ENCODE measurements at regions not wholly inside any gene's neighbourhood (a gene's known extent, or its start where the extent isn't known, plus 50 kb on each side); places are given as distances from the start of the nearest gene placed in this dataset.

DNA sequence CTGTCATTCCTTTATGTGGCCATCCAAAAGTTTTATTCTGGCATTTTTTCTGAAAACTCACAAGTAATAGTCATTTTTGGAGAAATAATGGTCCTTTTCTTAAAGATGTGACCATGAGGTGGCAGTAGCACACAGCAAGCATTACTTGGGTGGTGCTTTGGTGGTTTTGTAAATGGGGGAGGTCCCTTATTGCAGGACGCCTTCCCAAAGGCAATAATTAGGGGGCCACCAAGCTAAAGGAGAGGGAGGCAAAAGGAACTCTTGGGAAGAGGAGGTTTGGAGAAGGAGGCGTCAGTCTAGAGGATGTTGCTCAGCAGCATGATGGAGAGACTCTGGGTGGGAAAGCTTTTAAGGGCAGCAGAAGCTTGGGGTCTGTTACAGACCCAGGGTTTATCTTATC lies 422.6 kb upstream of the MMS22L start:
- WGBS, 2 donors (ENCODE audit: low coverage in 1 of 2), result 23 to 78% methylated on average over 2 of the region's 2 CpGs
- no peak for ATAC-seq

DNA sequence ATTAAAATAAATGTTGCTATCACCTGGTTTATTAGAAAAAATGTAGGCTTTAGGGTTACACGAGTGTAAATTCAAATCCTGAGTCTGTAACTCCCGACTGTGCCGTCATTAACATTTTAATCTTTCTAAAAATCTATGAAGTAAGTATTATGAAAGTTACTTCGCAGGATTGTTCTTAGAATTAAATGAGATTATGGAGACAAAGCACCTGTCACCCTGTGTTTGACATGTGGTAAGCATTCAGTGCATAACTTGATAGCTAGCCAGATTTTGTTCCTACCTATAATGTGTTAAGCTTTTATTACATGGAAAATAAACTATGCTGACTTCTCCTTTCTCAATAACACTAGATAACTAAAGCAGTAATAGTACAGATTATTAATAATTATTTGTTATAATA lies 429.7 kb upstream of the MMS22L start:
- Histone ChIP-seq H3K4me1 (no peaks in the 10 kb centered on the region), H3K9me3 (no peaks in the 10 kb centered on the region), H3K27ac (no peak overlapping the region), H3K4me3 (no peak overlapping the region), H3K36me3 (no peaks in the 10 kb centered on the region), H3K27me3 (no peaks in the 10 kb centered on the region)
- TF ChIP-seq POLR2AphosphoS5 (IDR thresholded peaks at IDR 0.05) (no peak), POLR2A (IDR thresholded peaks at IDR 0.05) (no peak), EP300 (IDR thresholded peaks at IDR 0.05) (no peak)
- TF ChIP-seq, protein P1, sequence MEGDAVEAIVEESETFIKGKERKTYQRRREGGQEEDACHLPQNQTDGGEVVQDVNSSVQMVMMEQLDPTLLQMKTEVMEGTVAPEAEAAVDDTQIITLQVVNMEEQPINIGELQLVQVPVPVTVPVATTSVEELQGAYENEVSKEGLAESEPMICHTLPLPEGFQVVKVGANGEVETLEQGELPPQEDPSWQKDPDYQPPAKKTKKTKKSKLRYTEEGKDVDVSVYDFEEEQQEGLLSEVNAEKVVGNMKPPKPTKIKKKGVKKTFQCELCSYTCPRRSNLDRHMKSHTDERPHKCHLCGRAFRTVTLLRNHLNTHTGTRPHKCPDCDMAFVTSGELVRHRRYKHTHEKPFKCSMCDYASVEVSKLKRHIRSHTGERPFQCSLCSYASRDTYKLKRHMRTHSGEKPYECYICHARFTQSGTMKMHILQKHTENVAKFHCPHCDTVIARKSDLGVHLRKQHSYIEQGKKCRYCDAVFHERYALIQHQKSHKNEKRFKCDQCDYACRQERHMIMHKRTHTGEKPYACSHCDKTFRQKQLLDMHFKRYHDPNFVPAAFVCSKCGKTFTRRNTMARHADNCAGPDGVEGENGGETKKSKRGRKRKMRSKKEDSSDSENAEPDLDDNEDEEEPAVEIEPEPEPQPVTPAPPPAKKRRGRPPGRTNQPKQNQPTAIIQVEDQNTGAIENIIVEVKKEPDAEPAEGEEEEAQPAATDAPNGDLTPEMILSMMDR (IDR thresholded peaks at IDR 0.05), result no peak
- WGBS, 2 donors (ENCODE audit: low coverage in 1 of 2), result 64 to 69% methylated on average over 4 of the region's 4 CpGs
- no peak for ATAC-seq

More for the DNA sequence above, 422.6 kb upstream of the MMS22L start:
- no peaks in the 10 kb centered on the region for H3K4me1 ChIP-seq
- no peaks in the 10 kb centered on the region for H3K9me3 ChIP-seq
- TF ChIP-seq EP300 (IDR thresholded peaks at IDR 0.05), result no peak
- TF ChIP-seq, protein P1 (IDR thresholded peaks at IDR 0.05), result no peak
- no peak overlapping the region for H3K27ac ChIP-seq
- no peaks in the 10 kb centered on the region for H3K27me3 ChIP-seq
- no peak overlapping the region for H3K4me3 ChIP-seq
- no peaks in the 10 kb centered on the region for H3K36me3 ChIP-seq

DNA sequence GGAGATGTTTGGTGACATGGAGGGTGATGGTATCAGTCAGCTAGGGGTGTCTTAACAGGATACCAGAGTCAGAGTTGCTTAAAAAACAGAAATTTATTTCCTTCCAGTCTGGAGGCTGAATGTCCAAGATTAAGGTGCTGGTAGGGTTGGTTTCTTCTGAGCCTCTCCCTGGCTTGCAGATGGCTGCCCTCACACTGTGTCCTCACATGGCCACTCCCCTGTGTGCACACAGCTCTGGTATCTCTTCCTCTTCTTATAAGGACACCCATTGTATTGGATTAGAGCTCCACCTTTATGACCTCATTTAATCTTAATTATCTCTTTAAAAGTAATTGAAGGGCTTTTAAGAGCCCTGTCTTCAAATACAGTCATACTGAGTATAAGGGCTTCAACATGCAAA lies 431.8 kb upstream of the MMS22L start:
- TF ChIP-seq, protein P1 (IDR thresholded peaks at IDR 0.05), result no peak
- TF ChIP-seq EP300 (IDR thresholded peaks at IDR 0.05) (no peak), POLR2AphosphoS5 (IDR thresholded peaks at IDR 0.05) (no peak), POLR2A (IDR thresholded peaks at IDR 0.05) (no peak)
- Histone ChIP-seq H3K4me1 (no peaks in the 10 kb centered on the region), H3K9me3 (no peaks in the 10 kb centered on the region), H3K27me3 (no peaks in the 10 kb centered on the region), H3K36me3 (no peaks in the 10 kb centered on the region), H3K4me3 (no peak overlapping the region), H3K27ac (no peak overlapping the region)
- no peak for ATAC-seq

DNA sequence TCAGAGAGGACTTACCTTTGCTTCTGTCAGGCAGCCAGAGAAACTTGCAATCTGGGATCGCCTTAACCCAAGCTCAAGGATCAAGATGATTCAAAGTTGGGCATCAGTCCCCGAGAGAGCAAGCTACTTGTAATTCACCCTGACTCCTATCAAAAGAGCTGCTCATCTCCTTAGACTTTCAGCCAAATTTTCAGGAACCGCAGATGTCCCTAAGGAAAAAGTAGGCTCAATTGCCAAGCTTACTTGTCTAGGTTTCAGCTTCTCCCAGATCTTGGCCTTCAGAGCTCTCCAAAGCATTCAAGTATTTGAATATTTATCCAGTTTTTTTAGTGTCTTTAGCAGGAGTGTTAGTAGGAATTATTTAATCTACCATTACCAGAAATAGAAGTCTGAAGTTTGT lies 434.1 kb upstream of the MMS22L start:
- Histone ChIP-seq H3K9me3 (no peaks in the 10 kb centered on the region), H3K27me3 (no peaks in the 10 kb centered on the region), H3K4me1 (no peaks in the 10 kb centered on the region), H3K36me3 (no peaks in the 10 kb centered on the region), H3K27ac (no peak overlapping the region), H3K4me3 (no peak overlapping the region)
- ATAC-seq, result no peak
- WGBS, 2 donors (ENCODE audit: low coverage in 1 of 2), result 55 to 71% methylated on average over 2 to 3 of the region's 3 CpGs
- TF ChIP-seq EP300 (IDR thresholded peaks at IDR 0.05), result no peak
- TF ChIP-seq POLR2A (IDR thresholded peaks at IDR 0.05), result no peak

DNA sequence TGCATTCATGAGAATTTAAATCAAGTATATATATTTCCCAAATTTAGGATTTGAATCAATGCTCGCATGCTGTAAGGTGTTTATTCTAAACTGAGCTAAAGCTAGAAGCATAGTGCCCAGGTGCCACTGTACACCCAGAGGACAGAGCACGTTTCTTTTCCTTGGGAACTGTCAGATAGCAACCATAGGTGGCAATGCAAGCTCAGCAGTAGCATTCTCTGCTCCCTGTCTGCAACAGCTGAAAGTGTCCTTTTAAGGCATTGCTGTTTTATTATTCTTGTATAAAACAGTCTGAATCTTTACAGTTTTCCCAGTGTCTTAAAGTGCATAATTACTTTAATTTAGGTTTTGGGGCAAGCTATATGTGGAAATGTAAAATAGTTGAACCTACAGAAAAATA lies 443.4 kb upstream of the MMS22L start:
- H3K27ac ChIP-seq, result no peak overlapping the region
- no peaks in the 10 kb centered on the region for H3K4me1 ChIP-seq
- no peak for TF ChIP-seq POLR2AphosphoS5 (IDR thresholded peaks at IDR 0.05)
- no peak for TF ChIP-seq POLR2A (IDR thresholded peaks at IDR 0.05)
- no peak for TF ChIP-seq EP300 (IDR thresholded peaks at IDR 0.05)
- TF ChIP-seq, protein P1 (IDR thresholded peaks at IDR 0.05), result no peak
- no peak for ATAC-seq
- H3K9me3 ChIP-seq, result no peaks in the 10 kb centered on the region
- no peaks in the 10 kb centered on the region for H3K36me3 ChIP-seq
- no peak overlapping the region for H3K4me3 ChIP-seq
- no peaks in the 10 kb centered on the region for H3K27me3 ChIP-seq
- 52 to 57% methylated on average over 2 of the region's 2 CpGs for WGBS, 2 donors (ENCODE audit: low coverage in 1 of 2)

DNA sequence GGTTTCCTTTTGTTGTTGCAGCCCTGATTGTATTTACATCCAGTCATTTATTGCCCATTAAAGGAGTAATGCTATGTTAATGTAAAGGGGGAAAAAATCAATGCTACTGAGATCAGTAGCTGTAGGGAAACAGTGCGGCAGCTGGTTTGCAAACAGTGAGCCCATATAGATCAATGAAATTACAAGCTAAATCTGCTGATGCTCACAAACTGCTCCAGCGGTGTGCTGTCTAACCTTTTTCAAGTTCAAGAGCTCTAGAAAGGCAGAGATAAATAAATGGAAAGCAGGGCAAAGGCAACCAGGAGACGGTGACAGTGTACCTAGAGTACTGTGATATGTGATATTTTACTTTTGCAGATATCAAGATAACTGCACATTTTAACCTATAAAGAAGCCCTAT lies 449.0 kb upstream of the MMS22L start:
- Histone ChIP-seq H3K36me3 (no peaks in the 10 kb centered on the region), H3K4me1 (no peaks in the 10 kb centered on the region), H3K4me3 (no peak overlapping the region), H3K27me3 (no peaks in the 10 kb centered on the region), H3K9me3 (no peaks in the 10 kb centered on the region), H3K27ac (no peak overlapping the region)
- TF ChIP-seq EP300 (IDR thresholded peaks at IDR 0.05) (no peak), POLR2A (IDR thresholded peaks at IDR 0.05) (no peak), POLR2AphosphoS5 (IDR thresholded peaks at IDR 0.05) (no peak)
- WGBS, 2 donors (ENCODE audit: low coverage in 1 of 2), result 51% methylated on average over 3 of the region's 3 CpGs
- ATAC-seq, result no peak

Data from gastroesophageal sphincter (tissue), 4 donors.